Body of pancreas (tissue), 4 donors: ENCODE measurements at regions not wholly inside any gene's neighbourhood (a gene's known extent, or its start where the extent isn't known, plus 50 kb on each side); places are given as distances from the start of the nearest gene placed in this dataset.

Experiments used
- ATAC-seq: fragments of 150-250 bp; one replicate; pipeline ENCODE4 v1.9.1; 2016
- DNase-seq, 4 donors: peaks; one replicate each; pipeline ENCODE4 v3.0.0-alpha.2; 2019
- H3K27ac ChIP-seq, 4 donors: fragments of 200-600 bp; sonication (generic); 1 replicate in 3 of 4; 2 replicates in 1 of 4; pipeline versions ENCODE4 v1.5.1 to v1.6.1; 2016 to 2019; ENCODE audit warnings: mild to moderate bottlenecking in 1 of 4, mixed read lengths in 1 of 4, moderate library complexity in 1 of 4
- H3K27me3 ChIP-seq, 2 donors: fragments of 200-600 bp; sonication (generic); one replicate each; pipeline ENCODE4 v1.6.0; 2016; ENCODE audit warnings: mild to moderate bottlenecking in 1 of 2
- H3K36me3 ChIP-seq, 2 donors: fragments of 200-600 bp; sonication (generic); replicated peaks in 1 of 2; 2 replicates each; pipeline ENCODE4 v1.5.1; 2016; ENCODE audit warnings: low read depth in 2 of 2; ENCODE audit not compliant: insufficient read depth in 1 of 2
- H3K4me1 ChIP-seq: fragments of 200-600 bp; sonication (generic); one replicate; pipeline ENCODE4 v1.6.0; 2016
- H3K4me3 ChIP-seq, 2 donors: fragments of 200-600 bp; sonication (generic); 1 replicate in 1 of 2; 2 replicates in 1 of 2; pipeline ENCODE4 v1.5.1; 2016 to 2019
- H3K9me3 ChIP-seq, 3 donors: fragments of 200-600 bp; sonication (generic); 1 replicate in 2 of 3; 2 replicates in 1 of 3; pipeline ENCODE4 v1.5.1; 2016
- POLR2A ChIP-seq, 3 donors: fragments of 450-650 bp; IDR thresholded peaks; one replicate each; pipeline ENCODE4 v1.6.1; 2016; ENCODE audit warnings: antibody characterized with exemption in 3 of 3, mild to moderate bottlenecking in 2 of 3
- WGBS, 2 donors: methylation state at CpG; one replicate each; pipeline ENCODE4 v1.1.5; 2017; 5-methylcytosine and 5-hydroxymethylcytosine counted together
- intact Hi-C: fragments of 100-400 bp; cut with DNase I; formaldehyde crosslinking; loops from one replicate; pipeline ENCODE4 v1.15.1; 2023
- TF ChIP-seq, protein P1 (sequence below), 7 experiments: fragments of 450-650 bp in 4 of 7; fragments of 200-600 bp in 3 of 7; sonication (generic) in 3 of 7; IDR thresholded peaks; one replicate each; pipeline ENCODE4 v1.5.1; 2016 to 2019; ENCODE audit warnings: antibody characterized with exemption in 7 of 7

DNA sequence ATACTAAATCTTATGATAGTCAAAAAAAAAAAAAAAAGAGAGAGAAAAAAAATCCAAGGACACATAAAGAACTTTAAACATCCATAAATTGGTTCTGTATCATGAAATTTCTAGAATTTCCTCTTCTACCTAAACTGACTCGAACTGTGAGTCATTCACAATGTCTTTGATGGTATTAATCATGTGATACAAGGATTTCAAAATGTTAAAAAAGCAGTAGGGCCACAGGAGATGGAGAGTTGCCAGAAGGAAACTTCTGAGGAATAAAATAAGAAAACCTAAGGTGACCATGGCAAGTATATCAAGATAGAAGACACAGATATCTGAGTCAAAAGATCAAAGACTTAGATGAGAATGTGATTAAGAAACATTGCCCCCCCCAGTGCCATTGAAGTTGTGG, 1320.9 kb upstream of the FLRT2 start:
- Histone ChIP-seq H3K27ac (no peak overlapping the region), H3K4me1 (peaks cover under 1% of the 10 kb centered on the region), H3K36me3 (no peaks in the 10 kb centered on the region), H3K4me3 (no peak overlapping the region), H3K9me3 (no peaks in the 10 kb centered on the region), H3K27me3 (no peaks in the 10 kb centered on the region)
- no peak for DNase-seq
- no peak for TF ChIP-seq POLR2A (IDR thresholded peaks at IDR 0.05)
- TF ChIP-seq, protein P1, sequence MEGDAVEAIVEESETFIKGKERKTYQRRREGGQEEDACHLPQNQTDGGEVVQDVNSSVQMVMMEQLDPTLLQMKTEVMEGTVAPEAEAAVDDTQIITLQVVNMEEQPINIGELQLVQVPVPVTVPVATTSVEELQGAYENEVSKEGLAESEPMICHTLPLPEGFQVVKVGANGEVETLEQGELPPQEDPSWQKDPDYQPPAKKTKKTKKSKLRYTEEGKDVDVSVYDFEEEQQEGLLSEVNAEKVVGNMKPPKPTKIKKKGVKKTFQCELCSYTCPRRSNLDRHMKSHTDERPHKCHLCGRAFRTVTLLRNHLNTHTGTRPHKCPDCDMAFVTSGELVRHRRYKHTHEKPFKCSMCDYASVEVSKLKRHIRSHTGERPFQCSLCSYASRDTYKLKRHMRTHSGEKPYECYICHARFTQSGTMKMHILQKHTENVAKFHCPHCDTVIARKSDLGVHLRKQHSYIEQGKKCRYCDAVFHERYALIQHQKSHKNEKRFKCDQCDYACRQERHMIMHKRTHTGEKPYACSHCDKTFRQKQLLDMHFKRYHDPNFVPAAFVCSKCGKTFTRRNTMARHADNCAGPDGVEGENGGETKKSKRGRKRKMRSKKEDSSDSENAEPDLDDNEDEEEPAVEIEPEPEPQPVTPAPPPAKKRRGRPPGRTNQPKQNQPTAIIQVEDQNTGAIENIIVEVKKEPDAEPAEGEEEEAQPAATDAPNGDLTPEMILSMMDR (IDR thresholded peaks at IDR 0.05), result no peak
- WGBS, 2 donors, result 74 to 79% methylated on average over 1 of the region's 1 CpG
- ATAC-seq, result no peak
- intact Hi-C loops, result no loop called here

DNA sequence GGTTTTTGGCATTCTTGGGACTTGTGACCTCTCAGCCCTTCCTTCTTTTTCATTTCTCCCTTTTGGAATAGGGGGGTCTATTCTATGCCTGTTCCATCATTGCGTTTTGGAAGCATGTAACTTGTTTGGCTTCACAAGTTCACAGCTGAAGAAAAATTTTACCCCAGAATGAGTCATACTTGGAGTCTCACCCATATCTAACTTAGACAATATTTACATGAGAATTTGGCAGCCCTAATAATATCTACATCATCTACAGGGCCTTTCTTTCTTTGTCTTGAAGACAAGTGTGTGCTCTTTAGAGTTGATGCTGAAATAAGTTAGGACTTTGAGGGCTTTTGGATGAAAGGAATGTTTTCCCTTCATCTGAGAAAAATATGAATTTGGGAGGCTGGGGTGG, 1312.9 kb upstream of the FLRT2 start:
- Histone ChIP-seq H3K27me3 (no peaks in the 10 kb centered on the region), H3K4me3 (no peak overlapping the region), H3K27ac (no peak overlapping the region), H3K9me3 (no peaks in the 10 kb centered on the region), H3K36me3 (no peaks in the 10 kb centered on the region), H3K4me1 (no peaks in the 10 kb centered on the region)
- ATAC-seq, result no peak
- no peak for DNase-seq
- intact Hi-C loops, result no loop called here
- TF ChIP-seq, protein P1 (IDR thresholded peaks at IDR 0.05), result no peak
- TF ChIP-seq POLR2A (IDR thresholded peaks at IDR 0.05), result no peak
- WGBS, 2 donors, result 78 to 82% methylated on average over 1 of the region's 1 CpG

DNA sequence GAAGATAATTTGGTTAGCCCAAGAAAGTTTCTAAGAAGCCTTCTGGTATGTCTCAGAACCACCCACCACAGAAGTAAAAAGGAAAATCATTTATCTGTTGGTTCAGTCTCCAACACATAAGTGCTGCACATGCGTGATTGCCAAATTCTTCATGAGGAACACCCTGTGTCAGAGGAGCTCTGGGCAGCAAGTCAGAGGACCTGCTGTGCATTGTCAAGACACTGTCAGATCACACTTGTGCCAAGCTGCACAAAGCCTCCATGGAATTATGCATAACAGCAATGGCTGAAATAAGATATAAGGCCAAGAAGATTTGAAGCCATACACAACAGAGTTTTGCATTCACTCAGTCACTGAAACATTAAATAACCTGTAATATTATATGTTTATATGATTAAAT, 1304.7 kb upstream of the FLRT2 start:
- no peaks in the 10 kb centered on the region for H3K9me3 ChIP-seq
- H3K4me1 ChIP-seq, result no peaks in the 10 kb centered on the region
- 89 to 92% methylated on average over 1 of the region's 1 CpG for WGBS, 2 donors
- H3K27ac ChIP-seq, result no peak overlapping the region
- H3K4me3 ChIP-seq, result no peak overlapping the region
- intact Hi-C loops, result no loop called here
- DNase-seq, result peak in 3 of 4 donors; percentile 15 to 37 (median 17)
- TF ChIP-seq, protein P1 (IDR thresholded peaks at IDR 0.05), result no peak
- TF ChIP-seq POLR2A (IDR thresholded peaks at IDR 0.05), result no peak
- H3K36me3 ChIP-seq, result no peaks in the 10 kb centered on the region
- no peaks in the 10 kb centered on the region for H3K27me3 ChIP-seq
- no peak for ATAC-seq

DNA sequence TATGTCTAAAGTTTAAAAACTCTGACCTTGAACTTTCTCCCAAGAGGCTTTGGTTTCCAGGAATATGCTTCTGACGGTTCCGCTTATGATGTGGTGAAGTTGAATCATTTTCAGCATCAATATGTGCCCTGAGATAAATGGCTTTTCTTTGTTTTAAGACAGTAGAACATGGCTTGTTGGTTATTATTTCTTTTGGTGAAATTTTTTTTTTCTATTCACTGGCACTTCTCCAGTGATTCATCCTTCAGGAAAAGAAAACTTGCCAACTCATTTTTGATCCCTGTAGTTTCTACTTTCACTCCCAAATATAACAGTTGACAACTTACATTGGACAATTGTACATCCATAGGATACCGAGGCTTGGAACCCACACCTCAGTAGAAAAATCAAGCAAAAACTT, 1301.2 kb upstream of the FLRT2 start:
- no peak overlapping the region for H3K27ac ChIP-seq
- H3K4me1 ChIP-seq, result no peaks in the 10 kb centered on the region
- WGBS, 2 donors, result 75 to 84% methylated on average over 3 of the region's 3 CpGs
- DNase-seq, result no peak
- no peaks in the 10 kb centered on the region for H3K36me3 ChIP-seq
- H3K9me3 ChIP-seq, result no peaks in the 10 kb centered on the region
- intact Hi-C loops, result no loop called here
- no peaks in the 10 kb centered on the region for H3K27me3 ChIP-seq
- no peak for ATAC-seq
- H3K4me3 ChIP-seq, result no peak overlapping the region
- TF ChIP-seq, protein P1 (IDR thresholded peaks at IDR 0.05), result no peak
- no peak for TF ChIP-seq POLR2A (IDR thresholded peaks at IDR 0.05)

DNA sequence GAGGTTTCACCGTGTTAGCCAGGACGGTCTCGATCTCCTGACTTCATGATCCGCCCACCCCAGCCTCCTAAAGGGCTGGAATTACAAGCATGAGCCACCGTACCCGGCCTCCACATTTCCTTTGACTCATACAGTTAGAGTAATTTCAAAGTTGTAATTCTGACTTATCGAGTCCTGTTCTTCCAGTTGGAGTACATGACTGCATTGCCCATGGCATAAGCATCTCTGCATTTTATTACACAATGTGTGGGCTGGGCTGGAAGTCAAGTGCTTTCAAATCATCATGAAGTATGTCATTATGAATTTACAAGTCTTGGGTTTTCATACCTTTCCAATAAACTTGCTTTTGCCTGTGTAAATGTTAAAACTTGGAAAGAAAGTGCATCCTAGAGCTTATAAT, 1295.7 kb upstream of the FLRT2 start:
- WGBS, 2 donors, result 97 to 98% methylated on average over 7 of the region's 7 CpGs
- DNase-seq, result no peak
- H3K4me1 ChIP-seq, result no peaks in the 10 kb centered on the region
- ATAC-seq, result no peak
- TF ChIP-seq POLR2A (IDR thresholded peaks at IDR 0.05), result no peak
- TF ChIP-seq, protein P1 (IDR thresholded peaks at IDR 0.05), result no peak
- H3K27me3 ChIP-seq, result no peaks in the 10 kb centered on the region
- H3K9me3 ChIP-seq, result no peaks in the 10 kb centered on the region
- no peaks in the 10 kb centered on the region for H3K36me3 ChIP-seq
- intact Hi-C loops, result no loop called here
- H3K4me3 ChIP-seq, result no peak overlapping the region
- no peak overlapping the region for H3K27ac ChIP-seq
